Neural cell (in vitro differentiated cells): ENCODE measurements at regions not wholly inside any gene's neighbourhood (a gene's known extent, or its start where the extent isn't known, plus 50 kb on each side); places are given as distances from the start of the nearest gene placed in this dataset.

Source experiments
- H2AFZ ChIP-seq: fragments of 200-600, 300-800 bp; sonication (generic), shearing (Covaris generic); 2 replicates; pipeline ENCODE4 v1.6.0; 2014; ENCODE audit warnings: low read depth, mild to moderate bottlenecking, antibody characterized with exemption, low read length, moderate library complexity
- H3F3A ChIP-seq: fragments of 200-600 bp; shearing (Covaris generic); 2 replicates; pipeline ENCODE4 v1.6.1; 2016; ENCODE audit warnings: mild to moderate bottlenecking, moderate library complexity, mixed read lengths, antibody characterized with exemption, low read length; ENCODE audit not compliant: insufficient read depth, poor library complexity, severe bottlenecking
- H3K27ac ChIP-seq: fragments of 200-600, 300-800 bp; sonication (generic), shearing (Covaris generic); 2 replicates; pipeline ENCODE4 v1.5.1; 2014; ENCODE audit warnings: mild to moderate bottlenecking, low read length, moderate library complexity
- H3K27me3 ChIP-seq: fragments of 300-800, 200-600 bp; sonication (generic), shearing (Covaris generic); 2 replicates; pipeline ENCODE4 v1.6.0; 2014; ENCODE audit warnings: mild to moderate bottlenecking, low read depth, low read length, moderate library complexity; ENCODE audit not compliant: insufficient read depth
- H3K36me3 ChIP-seq: fragments of 300-800, 200-600 bp; sonication (generic), shearing (Covaris generic); 2 replicates; pipeline ENCODE4 v1.5.1; 2014; ENCODE audit warnings: mild to moderate bottlenecking, antibody characterized with exemption, low read length, moderate library complexity; ENCODE audit not compliant: insufficient read depth
- H3K4me2 ChIP-seq: fragments of 300-800, 200-600 bp; sonication (generic), shearing (Covaris generic); 2 replicates; pipeline ENCODE4 v1.6.0; 2014; ENCODE audit warnings: mild to moderate bottlenecking, low read length
- H3K4me3 ChIP-seq: fragments of 300-800, 200-600 bp; sonication (generic), shearing (Covaris generic); 2 replicates; pipeline ENCODE4 v1.5.1; 2014; ENCODE audit warnings: mild to moderate bottlenecking, low read length, moderate library complexity
- H3K79me2 ChIP-seq: fragments of 200-600 bp; shearing (Covaris generic); replicated peaks from 2 replicates; pipeline ENCODE4 v1.6.0; 2014; ENCODE audit warnings: mild to moderate bottlenecking, low read length, moderate library complexity; ENCODE audit not compliant: insufficient read depth
- H3K9ac ChIP-seq: fragments of 300-800, 200-600 bp; sonication (generic), shearing (Covaris generic); 2 replicates; pipeline ENCODE4 v1.6.1; 2016; ENCODE audit warnings: mild to moderate bottlenecking, low read length, mixed read lengths
- H3K9me2 ChIP-seq: fragments of 200-600 bp; shearing (Covaris generic); 2 replicates; pipeline ENCODE4 v1.6.1; 2016; ENCODE audit warnings: mild to moderate bottlenecking, low read length, mixed read lengths; ENCODE audit not compliant: insufficient read depth
- H3K9me3 ChIP-seq: fragments of 200-600, 300-800 bp; sonication (generic), shearing (Covaris generic); 2 replicates; pipeline ENCODE4 v1.6.1; 2016; ENCODE audit warnings: mild to moderate bottlenecking, mixed run types, low read length, moderate library complexity, mixed read lengths
- H4K20me1 ChIP-seq: fragments of 200-600 bp; shearing (Covaris generic); 2 replicates; pipeline ENCODE4 v1.6.1; 2016; ENCODE audit warnings: mild to moderate bottlenecking, mixed run types; ENCODE audit not compliant: insufficient read depth
- CTCF ChIP-seq: fragments of 450-650 bp; IDR thresholded peaks from 2 replicates; pipeline ENCODE4 v1.5.1; 2014; ENCODE audit warnings: antibody characterized with exemption, mild to moderate bottlenecking, moderate library complexity; ENCODE audit not compliant: poor library complexity, severe bottlenecking
- EP300 ChIP-seq: fragments of 450-650 bp; conservative IDR thresholded peaks from 2 replicates; pipeline ENCODE4 v1.6.1; 2014; ENCODE audit warnings: antibody characterized with exemption, mild to moderate bottlenecking, moderate library complexity; ENCODE audit not compliant: poor library complexity, severe bottlenecking
- EZH2 ChIP-seq: fragments of 200-600, 300-800 bp; shearing (Covaris generic), sonication (generic); IDR thresholded peaks from 2 replicates; pipeline ENCODE4 v1.6.1; 2014; ENCODE audit warnings: antibody characterized with exemption, low read length, borderline replicate concordance, mild to moderate bottlenecking; ENCODE audit not compliant: insufficient read depth, poor library complexity, severe bottlenecking
- MXI1 ChIP-seq: fragments of 450-650 bp; conservative IDR thresholded peaks from 2 replicates; pipeline ENCODE4 v1.6.1; 2014; ENCODE audit warnings: antibody characterized with exemption, mild to moderate bottlenecking; ENCODE audit not compliant: poor library complexity, severe bottlenecking
- POLR2AphosphoS5 ChIP-seq: IDR thresholded peaks from 2 replicates; pipeline ENCODE4 v1.6.1; 2012
- RAD21 ChIP-seq: fragments of 450-650 bp; conservative IDR thresholded peaks from 2 replicates; pipeline ENCODE4 v1.6.1; 2014; ENCODE audit warnings: antibody characterized with exemption, mild to moderate bottlenecking, moderate library complexity
- REST ChIP-seq: IDR thresholded peaks from 2 replicates; pipeline ENCODE4 v1.6.1; 2012; ENCODE audit warnings: borderline replicate concordance
- SMC3 ChIP-seq: fragments of 450-650 bp; conservative IDR thresholded peaks from 2 replicates; pipeline ENCODE4 v1.6.1; 2014; ENCODE audit warnings: antibody characterized with exemption, mild to moderate bottlenecking, moderate library complexity; ENCODE audit not compliant: poor library complexity
- TAF1 ChIP-seq: IDR thresholded peaks from 2 replicates; pipeline ENCODE4 v1.6.1; 2012; ENCODE audit warnings: low read depth

- H3K4me3 ChIP-seq: no peak overlapping the region
- H3K36me3 ChIP-seq: no peaks in the 10 kb centered on the region
- no peak overlapping the region for H3K9ac ChIP-seq
- no peaks in the 10 kb centered on the region for H3K9me3 ChIP-seq
- H3K9me2 ChIP-seq: no peaks in the 10 kb centered on the region
- no peak for TF ChIP-seq RAD21
- no peak for TF ChIP-seq MXI1
- TF ChIP-seq EZH2: no peak
- no peak for TF ChIP-seq EP300
- TF ChIP-seq CTCF: no peak
- TF ChIP-seq TAF1: no peak
- TF ChIP-seq SMC3: no peak
- TF ChIP-seq POLR2AphosphoS5: no peak
- no peak for TF ChIP-seq REST
- H3F3A ChIP-seq: no peaks in the 10 kb centered on the region
- H3K4me2 ChIP-seq: no peak overlapping the region
- H3K27me3 ChIP-seq: no peaks in the 10 kb centered on the region
- no peak overlapping the region for H2AFZ ChIP-seq
- no peaks in the 10 kb centered on the region for H3K79me2 ChIP-seq
- no peaks in the 10 kb centered on the region for H4K20me1 ChIP-seq
- H3K27ac ChIP-seq: no peak overlapping the region
Measured at GRCh38 chr6:44005507-44005903, 121.7 kb downstream of the MRPL14 start.

DNA sequence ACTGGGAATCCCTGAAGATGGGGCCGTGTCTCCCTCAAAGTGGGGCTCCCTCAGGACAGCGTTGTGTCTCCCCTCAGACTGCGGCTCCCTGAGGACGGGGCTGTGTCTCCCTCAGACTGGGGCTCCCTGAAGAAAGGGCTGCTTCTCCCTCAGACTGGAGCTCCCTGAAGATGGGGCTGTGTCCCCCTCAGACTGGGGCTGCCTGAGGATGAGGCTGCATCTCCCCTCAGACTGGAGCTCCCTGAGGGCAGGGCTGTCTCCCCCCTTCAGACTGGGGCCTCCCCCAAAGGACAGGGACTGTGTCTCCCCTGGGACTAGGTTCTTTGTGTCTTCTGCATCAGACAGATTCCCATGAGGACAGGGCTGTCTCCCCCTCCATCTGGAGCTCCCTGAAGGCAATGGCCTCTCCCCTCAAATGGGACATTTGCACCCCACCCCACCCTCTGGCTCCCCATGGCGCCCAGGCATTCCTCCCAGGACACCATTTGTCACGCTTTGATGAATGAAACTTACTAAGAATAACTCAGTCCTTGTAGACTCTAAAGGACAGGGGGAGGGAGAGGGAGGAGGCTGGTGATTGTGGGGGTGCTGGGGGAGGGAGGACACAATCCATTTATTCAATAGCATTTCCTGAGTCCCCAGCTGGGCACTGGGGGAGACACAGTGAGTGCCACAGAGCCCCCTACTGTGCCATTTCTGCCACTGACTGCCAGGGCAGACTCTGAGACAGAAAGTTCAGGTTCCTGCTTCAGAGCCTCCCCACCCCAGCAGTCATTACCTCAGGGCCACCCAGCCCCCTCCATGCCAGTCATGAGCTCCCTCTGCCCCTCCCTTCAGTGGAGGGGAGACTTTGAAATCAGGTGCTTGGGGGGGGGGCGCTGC is 122.4 kb downstream of the MRPL14 start:
- no peaks in the 10 kb centered on the region for H3K36me3 ChIP-seq
- no peaks in the 10 kb centered on the region for H4K20me1 ChIP-seq
- H3K79me2 ChIP-seq: no peaks in the 10 kb centered on the region
- no peak overlapping the region for H3K4me2 ChIP-seq
- no peaks in the 10 kb centered on the region for H3K9me2 ChIP-seq
- no peak overlapping the region for H3K27ac ChIP-seq
- no peak overlapping the region for H3K9ac ChIP-seq
- H3K27me3 ChIP-seq: no peaks in the 10 kb centered on the region
- no peak overlapping the region for H3K4me3 ChIP-seq
- H2AFZ ChIP-seq: no peak overlapping the region
- no peaks in the 10 kb centered on the region for H3K9me3 ChIP-seq
- TF ChIP-seq TAF1 (no peak), RAD21 (no peak), POLR2AphosphoS5 (no peak), REST (no peak), CTCF (no peak), EZH2 (no peak), SMC3 (no peak), EP300 (no peak), MXI1 (no peak)
- no peaks in the 10 kb centered on the region for H3F3A ChIP-seq
